HCT116 (cell line): ENCODE measurements at regions not wholly inside any gene's neighbourhood (a gene's known extent, or its start where the extent isn't known, plus 50 kb on each side); places are given as distances from the start of the nearest gene placed in this dataset.

Source experiments
- ATAC-seq: fragments of 200-7000 bp; cut with Tn5 transposase; 2 replicates; pipeline ENCODE4 v1.9.1; 2020; ENCODE audit warnings: mild to moderate bottlenecking, moderate library complexity
- BruUV-seq: library from RNA; stranded (reverse); fragments of 400-500 nt; replicated peaks from 2 replicates; lab custom pipeline; 2021; lab: Mats Ljungman, UMichigan
- CTCF ChIA-PET: fragments of 300-600 bp; sonication (Branson Sonifier 250); formaldehyde crosslinking; loops from one replicate; lab custom pipeline; 2021; ENCODE audit warnings: antibody characterized with exemption; lab: Charles Lee
- POLR2A ChIA-PET: fragments of 300-600, 350-600 bp; sonication (Branson Sonifier 250); formaldehyde crosslinking; loops from one replicate; lab custom pipeline; 2021; ENCODE audit warnings: antibody characterized with exemption; lab: Charles Lee
- RAD21 ChIA-PET, 2 experiments: fragments of 300-600 bp; sonication (Branson Sonifier 250); formaldehyde crosslinking; loops; one replicate each; lab custom pipeline; 2023; ENCODE audit warnings: low total read pairs in 2 of 2; ENCODE audit not compliant: uncharacterized antibody in 2 of 2, unreplicated experiment in 2 of 2, low non-redundant PET in 1 of 2; lab: Charles Lee
- DNase-seq: peaks from one replicate; pipeline ENCODE4 v3.0.0-alpha.2; 2010; ENCODE audit warnings: low read depth, low spot score
- H2AFZ ChIP-seq: fragments of 200-600 bp; shearing (Covaris generic), sonication (generic); 2 replicates; pipeline ENCODE4 v1.6.1; 2017; ENCODE audit warnings: low read depth, mixed run types, mixed read lengths, antibody characterized with exemption, low read length; ENCODE audit not compliant: poor library complexity, severe bottlenecking
- H3K27ac ChIP-seq: 2 replicates; pipeline ENCODE4 v1.5.1; 2012; ENCODE audit warnings: low read depth, low read length
- H3K27me3 ChIP-seq: fragments of 200-600 bp; sonication (generic); 2 replicates; pipeline ENCODE4 v1.6.1; 2016; ENCODE audit warnings: mixed run types, low read length, mixed read lengths; ENCODE audit not compliant: insufficient read depth
- H3K36me3 ChIP-seq, 2 experiments: fragments of 200-500 bp in 1 of 2; fragments of 200-600 bp in 1 of 2; sonication (Bioruptor generic) in 1 of 2; sonication (generic) in 1 of 2; 2 replicates each; pipeline versions ENCODE4 v1.5.1 to v1.6.1; 2014 to 2016; ENCODE audit warnings: low read length in 2 of 2, inconsistent platforms in 1 of 2, mixed read lengths in 1 of 2, mixed run types in 1 of 2; ENCODE audit not compliant: insufficient read depth in 2 of 2, control insufficient read depth in 1 of 2
- H3K4me1 ChIP-seq, 2 experiments: fragments of 200-600 bp in 1 of 2; sonication (generic) in 1 of 2; 2 replicates each; pipeline versions ENCODE4 v1.5.1 to v1.6.1; 2012 to 2017; ENCODE audit warnings: low read length in 2 of 2, inconsistent platforms in 1 of 2, mild to moderate bottlenecking in 1 of 2, mixed read lengths in 1 of 2, mixed run types in 1 of 2, moderate library complexity in 1 of 2; ENCODE audit not compliant: insufficient read depth in 2 of 2, control insufficient read depth in 1 of 2
- H3K4me2 ChIP-seq: fragments of 200-600 bp; sonication (generic); 2 replicates; pipeline ENCODE4 v1.6.1; 2017; ENCODE audit warnings: mixed run types, low read length, mixed read lengths
- H3K4me3 ChIP-seq, 2 experiments: fragments of 200-600 bp in 1 of 2; sonication (generic) in 1 of 2; replicated peaks in 1 of 2; 2 replicates each; pipeline ENCODE4 v1.5.1; 2011 to 2016; ENCODE audit warnings: low read length in 2 of 2, control low read depth in 1 of 2, low read depth in 1 of 2, mild to moderate bottlenecking in 1 of 2, mixed read lengths in 1 of 2, mixed run types in 1 of 2
- H3K79me2 ChIP-seq: fragments of 200-600 bp; sonication (generic); 2 replicates; pipeline ENCODE4 v1.6.1; 2017; ENCODE audit warnings: mild to moderate bottlenecking, mixed run types, low read length, moderate library complexity, mixed read lengths; ENCODE audit not compliant: insufficient read depth
- H3K9ac ChIP-seq: fragments of 200-600 bp; sonication (generic); 2 replicates; pipeline ENCODE4 v1.6.1; 2016; ENCODE audit warnings: low read length, mixed read lengths
- H3K9me2 ChIP-seq: fragments of 200-600 bp; sonication (generic), shearing (Covaris generic); 2 replicates; pipeline ENCODE4 v1.6.1; 2017; ENCODE audit warnings: mixed run types, mild to moderate bottlenecking, moderate library complexity; ENCODE audit not compliant: insufficient read depth
- H3K9me3 ChIP-seq, 2 experiments: fragments of 200-500 bp in 1 of 2; fragments of 200-600 bp in 1 of 2; sonication (Bioruptor generic) in 1 of 2; sonication (generic) in 1 of 2; 2 replicates each; pipeline ENCODE4 v1.6.1; 2014 to 2017; ENCODE audit warnings: low read length in 2 of 2, mixed read lengths in 2 of 2, inconsistent platforms in 1 of 2, low read depth in 1 of 2, mild to moderate bottlenecking in 1 of 2, mixed run types in 1 of 2, moderate library complexity in 1 of 2; ENCODE audit not compliant: control insufficient read depth in 1 of 2, insufficient read depth in 1 of 2
- H4K20me1 ChIP-seq: fragments of 200-600 bp; sonication (generic), shearing (Covaris generic); 2 replicates; pipeline ENCODE4 v1.6.1; 2017; ENCODE audit warnings: mixed run types, mild to moderate bottlenecking, moderate library complexity; ENCODE audit not compliant: insufficient read depth
- CEBPB ChIP-seq: IDR thresholded peaks from 2 replicates; pipeline ENCODE4 v1.6.1; 2012; ENCODE audit warnings: low read depth
- EZH2phosphoT487 ChIP-seq: fragments of 200-600 bp; IDR thresholded peaks from 2 replicates; pipeline ENCODE4 v1.6.1; 2018; ENCODE audit warnings: antibody characterized with exemption, borderline replicate concordance
- FOSL1 ChIP-seq: IDR thresholded peaks from 2 replicates; pipeline ENCODE4 v1.6.1; 2012; ENCODE audit warnings: low read depth
- POLR2AphosphoS5 ChIP-seq: IDR thresholded peaks from 2 replicates; pipeline ENCODE4 v1.6.1; 2011; ENCODE audit warnings: mild to moderate bottlenecking, low read depth, low read length, moderate library complexity
- SIN3A ChIP-seq: IDR thresholded peaks from 2 replicates; pipeline ENCODE4 v1.6.1; 2012; ENCODE audit warnings: low read depth
- SRF ChIP-seq: IDR thresholded peaks from 2 replicates; pipeline ENCODE4 v1.6.1; 2012; ENCODE audit warnings: low read depth
- ZFX ChIP-seq: fragments of 450-650 bp; IDR thresholded peaks from 2 replicates; pipeline ENCODE4 v1.6.1; 2017
- intact Hi-C: fragments of 100-400 bp; cut with micrococcal nuclease; formaldehyde crosslinking; loops from 2 replicates; pipeline ENCODE4 v1.10.0; 2022
- TF ChIP-seq, protein P1 (sequence below): IDR thresholded peaks from 2 replicates; pipeline ENCODE4 v1.6.1; 2012
- TF ChIP-seq, protein P2 (sequence below), 3 experiments: fragments of 200-600 bp in 1 of 3; sonication (generic) in 1 of 3; IDR thresholded peaks in 2 of 3; conservative IDR thresholded peaks in 1 of 3; 2 replicates each; pipeline ENCODE4 v1.5.1; 2012 to 2017; ENCODE audit warnings: low read depth in 2 of 3, low read length in 2 of 3, antibody characterized with exemption in 1 of 3, borderline replicate concordance in 1 of 3, control low read depth in 1 of 3, mild to moderate bottlenecking in 1 of 3, mixed read lengths in 1 of 3, mixed run types in 1 of 3, moderate library complexity in 1 of 3; ENCODE audit not compliant: insufficient read depth in 1 of 3
- TF ChIP-seq, protein P3 (sequence below): IDR thresholded peaks from 2 replicates; pipeline ENCODE4 v1.6.1; 2012; ENCODE audit warnings: low read depth

DNA sequence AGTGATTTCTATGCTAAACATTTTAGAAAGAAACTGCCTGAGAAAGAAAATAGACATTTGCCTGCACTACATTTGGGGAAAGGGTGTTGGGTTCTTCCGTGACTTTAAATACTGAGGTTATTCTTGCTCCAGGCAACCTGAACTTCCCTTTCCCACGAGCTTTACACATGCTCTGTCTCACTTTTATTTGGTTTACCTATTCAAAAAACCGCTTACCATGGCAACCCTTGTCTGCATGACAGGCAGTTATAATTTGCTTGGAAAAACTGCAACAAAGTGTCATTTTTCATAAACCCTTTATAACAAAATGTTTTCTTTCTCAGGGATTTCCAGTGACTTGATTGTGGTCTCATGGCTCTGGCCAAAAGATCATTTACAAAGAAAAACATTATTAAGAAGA lies 416.3 kb upstream of the MEIS2 start:
- intact Hi-C loops, result no loop called here
- POLR2A ChIA-PET, result no interaction called here

More for the DNA sequence above, 416.3 kb upstream of the MEIS2 start:
- Histone ChIP-seq H3K4me2 (no peak overlapping the region), H3K27me3 (0 out of 2 replicates have a peak, but pooled peaks cover 3% of the 10 kb centered on the region), H3K4me1 (no peaks in the 10 kb centered on the region), H3K79me2 (no peaks in the 10 kb centered on the region), H3K27ac (no peak overlapping the region), H2AFZ (no peak overlapping the region), H3K9me2 (no peaks in the 10 kb centered on the region)
- no peak for ATAC-seq
- RAD21 ChIA-PET, result no interaction called here
- DNase-seq, result no peak
- no peak for TF ChIP-seq CEBPB
- no peak for TF ChIP-seq EZH2phosphoT487
- TF ChIP-seq SRF, result no peak
- no peak for TF ChIP-seq POLR2AphosphoS5
- TF ChIP-seq, protein P1, sequence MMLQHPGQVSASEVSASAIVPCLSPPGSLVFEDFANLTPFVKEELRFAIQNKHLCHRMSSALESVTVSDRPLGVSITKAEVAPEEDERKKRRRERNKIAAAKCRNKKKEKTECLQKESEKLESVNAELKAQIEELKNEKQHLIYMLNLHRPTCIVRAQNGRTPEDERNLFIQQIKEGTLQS, result no peak
- no peak for TF ChIP-seq ZFX
- TF ChIP-seq FOSL1, result no peak
- TF ChIP-seq, protein P2, sequence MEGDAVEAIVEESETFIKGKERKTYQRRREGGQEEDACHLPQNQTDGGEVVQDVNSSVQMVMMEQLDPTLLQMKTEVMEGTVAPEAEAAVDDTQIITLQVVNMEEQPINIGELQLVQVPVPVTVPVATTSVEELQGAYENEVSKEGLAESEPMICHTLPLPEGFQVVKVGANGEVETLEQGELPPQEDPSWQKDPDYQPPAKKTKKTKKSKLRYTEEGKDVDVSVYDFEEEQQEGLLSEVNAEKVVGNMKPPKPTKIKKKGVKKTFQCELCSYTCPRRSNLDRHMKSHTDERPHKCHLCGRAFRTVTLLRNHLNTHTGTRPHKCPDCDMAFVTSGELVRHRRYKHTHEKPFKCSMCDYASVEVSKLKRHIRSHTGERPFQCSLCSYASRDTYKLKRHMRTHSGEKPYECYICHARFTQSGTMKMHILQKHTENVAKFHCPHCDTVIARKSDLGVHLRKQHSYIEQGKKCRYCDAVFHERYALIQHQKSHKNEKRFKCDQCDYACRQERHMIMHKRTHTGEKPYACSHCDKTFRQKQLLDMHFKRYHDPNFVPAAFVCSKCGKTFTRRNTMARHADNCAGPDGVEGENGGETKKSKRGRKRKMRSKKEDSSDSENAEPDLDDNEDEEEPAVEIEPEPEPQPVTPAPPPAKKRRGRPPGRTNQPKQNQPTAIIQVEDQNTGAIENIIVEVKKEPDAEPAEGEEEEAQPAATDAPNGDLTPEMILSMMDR (IDR thresholded peaks at IDR 0.05 in 2 of 3, conservative IDR thresholded peaks at IDR 0.05 in 1 of 3; ENCODE audit: borderline replicate concordance in 1 of 3, insufficient read depth in 1 of 3, low read depth in 2 of 3, low read length in 2 of 3), result no peak
- TF ChIP-seq SIN3A, result no peak
- TF ChIP-seq, protein P3, sequence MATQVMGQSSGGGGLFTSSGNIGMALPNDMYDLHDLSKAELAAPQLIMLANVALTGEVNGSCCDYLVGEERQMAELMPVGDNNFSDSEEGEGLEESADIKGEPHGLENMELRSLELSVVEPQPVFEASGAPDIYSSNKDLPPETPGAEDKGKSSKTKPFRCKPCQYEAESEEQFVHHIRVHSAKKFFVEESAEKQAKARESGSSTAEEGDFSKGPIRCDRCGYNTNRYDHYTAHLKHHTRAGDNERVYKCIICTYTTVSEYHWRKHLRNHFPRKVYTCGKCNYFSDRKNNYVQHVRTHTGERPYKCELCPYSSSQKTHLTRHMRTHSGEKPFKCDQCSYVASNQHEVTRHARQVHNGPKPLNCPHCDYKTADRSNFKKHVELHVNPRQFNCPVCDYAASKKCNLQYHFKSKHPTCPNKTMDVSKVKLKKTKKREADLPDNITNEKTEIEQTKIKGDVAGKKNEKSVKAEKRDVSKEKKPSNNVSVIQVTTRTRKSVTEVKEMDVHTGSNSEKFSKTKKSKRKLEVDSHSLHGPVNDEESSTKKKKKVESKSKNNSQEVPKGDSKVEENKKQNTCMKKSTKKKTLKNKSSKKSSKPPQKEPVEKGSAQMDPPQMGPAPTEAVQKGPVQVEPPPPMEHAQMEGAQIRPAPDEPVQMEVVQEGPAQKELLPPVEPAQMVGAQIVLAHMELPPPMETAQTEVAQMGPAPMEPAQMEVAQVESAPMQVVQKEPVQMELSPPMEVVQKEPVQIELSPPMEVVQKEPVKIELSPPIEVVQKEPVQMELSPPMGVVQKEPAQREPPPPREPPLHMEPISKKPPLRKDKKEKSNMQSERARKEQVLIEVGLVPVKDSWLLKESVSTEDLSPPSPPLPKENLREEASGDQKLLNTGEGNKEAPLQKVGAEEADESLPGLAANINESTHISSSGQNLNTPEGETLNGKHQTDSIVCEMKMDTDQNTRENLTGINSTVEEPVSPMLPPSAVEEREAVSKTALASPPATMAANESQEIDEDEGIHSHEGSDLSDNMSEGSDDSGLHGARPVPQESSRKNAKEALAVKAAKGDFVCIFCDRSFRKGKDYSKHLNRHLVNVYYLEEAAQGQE, result no peak
- TF ChIP-seq, all 23 proteins: peak for 0
- Histone ChIP-seq H3K4me3 (no peak overlapping the region), H3K9ac (no peak overlapping the region), H3K9me3 (no peaks in the 10 kb centered on the region), H4K20me1 (no peaks in the 10 kb centered on the region), H3K36me3 (no peaks in the 10 kb centered on the region)
- CTCF ChIA-PET, result no interaction called here
- BruUV-seq, result no TSS peak
